HCT116 (cell line): ENCODE measurements at regions not wholly inside any gene's neighbourhood (a gene's known extent, or its start where the extent isn't known, plus 50 kb on each side); places are given as distances from the start of the nearest gene placed in this dataset.
A peak's percentile ranks its signal among the peaks of the same experiment; 100 is the strongest.

Experiments used
- ATAC-seq: fragments of 200-7000 bp; cut with Tn5 transposase; 2 replicates; pipeline ENCODE4 v1.9.1; 2020; ENCODE audit warnings: mild to moderate bottlenecking, moderate library complexity
- BruUV-seq: library from RNA; stranded (reverse); fragments of 400-500 nt; replicated peaks from 2 replicates; lab custom pipeline; 2021; lab: Mats Ljungman, UMichigan
- CTCF ChIA-PET: fragments of 300-600 bp; sonication (Branson Sonifier 250); formaldehyde crosslinking; loops from one replicate; lab custom pipeline; 2021; ENCODE audit warnings: antibody characterized with exemption; lab: Charles Lee
- POLR2A ChIA-PET: fragments of 300-600, 350-600 bp; sonication (Branson Sonifier 250); formaldehyde crosslinking; loops from one replicate; lab custom pipeline; 2021; ENCODE audit warnings: antibody characterized with exemption; lab: Charles Lee
- RAD21 ChIA-PET, 2 experiments: fragments of 300-600 bp; sonication (Branson Sonifier 250); formaldehyde crosslinking; loops; one replicate each; lab custom pipeline; 2023; ENCODE audit warnings: low total read pairs in 2 of 2; ENCODE audit not compliant: uncharacterized antibody in 2 of 2, unreplicated experiment in 2 of 2, low non-redundant PET in 1 of 2; lab: Charles Lee
- DNase-seq: peaks from one replicate; pipeline ENCODE4 v3.0.0-alpha.2; 2010; ENCODE audit warnings: low read depth, low spot score
- H2AFZ ChIP-seq: fragments of 200-600 bp; shearing (Covaris generic), sonication (generic); 2 replicates; pipeline ENCODE4 v1.6.1; 2017; ENCODE audit warnings: low read depth, mixed run types, mixed read lengths, antibody characterized with exemption, low read length; ENCODE audit not compliant: poor library complexity, severe bottlenecking
- H3K27ac ChIP-seq: 2 replicates; pipeline ENCODE4 v1.5.1; 2012; ENCODE audit warnings: low read depth, low read length
- H3K27me3 ChIP-seq: fragments of 200-600 bp; sonication (generic); 2 replicates; pipeline ENCODE4 v1.6.1; 2016; ENCODE audit warnings: mixed run types, low read length, mixed read lengths; ENCODE audit not compliant: insufficient read depth
- H3K36me3 ChIP-seq, 2 experiments: fragments of 200-500 bp in 1 of 2; fragments of 200-600 bp in 1 of 2; sonication (Bioruptor generic) in 1 of 2; sonication (generic) in 1 of 2; 2 replicates each; pipeline versions ENCODE4 v1.5.1 to v1.6.1; 2014 to 2016; ENCODE audit warnings: low read length in 2 of 2, inconsistent platforms in 1 of 2, mixed read lengths in 1 of 2, mixed run types in 1 of 2; ENCODE audit not compliant: insufficient read depth in 2 of 2, control insufficient read depth in 1 of 2
- H3K4me1 ChIP-seq, 2 experiments: fragments of 200-600 bp in 1 of 2; sonication (generic) in 1 of 2; 2 replicates each; pipeline versions ENCODE4 v1.5.1 to v1.6.1; 2012 to 2017; ENCODE audit warnings: low read length in 2 of 2, inconsistent platforms in 1 of 2, mild to moderate bottlenecking in 1 of 2, mixed read lengths in 1 of 2, mixed run types in 1 of 2, moderate library complexity in 1 of 2; ENCODE audit not compliant: insufficient read depth in 2 of 2, control insufficient read depth in 1 of 2
- H3K4me2 ChIP-seq: fragments of 200-600 bp; sonication (generic); 2 replicates; pipeline ENCODE4 v1.6.1; 2017; ENCODE audit warnings: mixed run types, low read length, mixed read lengths
- H3K4me3 ChIP-seq, 2 experiments: fragments of 200-600 bp in 1 of 2; sonication (generic) in 1 of 2; replicated peaks in 1 of 2; 2 replicates each; pipeline ENCODE4 v1.5.1; 2011 to 2016; ENCODE audit warnings: low read length in 2 of 2, control low read depth in 1 of 2, low read depth in 1 of 2, mild to moderate bottlenecking in 1 of 2, mixed read lengths in 1 of 2, mixed run types in 1 of 2
- H3K79me2 ChIP-seq: fragments of 200-600 bp; sonication (generic); 2 replicates; pipeline ENCODE4 v1.6.1; 2017; ENCODE audit warnings: mild to moderate bottlenecking, mixed run types, low read length, moderate library complexity, mixed read lengths; ENCODE audit not compliant: insufficient read depth
- H3K9ac ChIP-seq: fragments of 200-600 bp; sonication (generic); 2 replicates; pipeline ENCODE4 v1.6.1; 2016; ENCODE audit warnings: low read length, mixed read lengths
- H3K9me2 ChIP-seq: fragments of 200-600 bp; sonication (generic), shearing (Covaris generic); 2 replicates; pipeline ENCODE4 v1.6.1; 2017; ENCODE audit warnings: mixed run types, mild to moderate bottlenecking, moderate library complexity; ENCODE audit not compliant: insufficient read depth
- H3K9me3 ChIP-seq, 2 experiments: fragments of 200-500 bp in 1 of 2; fragments of 200-600 bp in 1 of 2; sonication (Bioruptor generic) in 1 of 2; sonication (generic) in 1 of 2; 2 replicates each; pipeline ENCODE4 v1.6.1; 2014 to 2017; ENCODE audit warnings: low read length in 2 of 2, mixed read lengths in 2 of 2, inconsistent platforms in 1 of 2, low read depth in 1 of 2, mild to moderate bottlenecking in 1 of 2, mixed run types in 1 of 2, moderate library complexity in 1 of 2; ENCODE audit not compliant: control insufficient read depth in 1 of 2, insufficient read depth in 1 of 2
- H4K20me1 ChIP-seq: fragments of 200-600 bp; sonication (generic), shearing (Covaris generic); 2 replicates; pipeline ENCODE4 v1.6.1; 2017; ENCODE audit warnings: mixed run types, mild to moderate bottlenecking, moderate library complexity; ENCODE audit not compliant: insufficient read depth
- ATF3 ChIP-seq: IDR thresholded peaks from 2 replicates; pipeline ENCODE4 v1.6.1; 2012
- CBX3 ChIP-seq: IDR thresholded peaks from 2 replicates; pipeline ENCODE4 v1.6.1; 2012; ENCODE audit warnings: low read depth
- CEBPB ChIP-seq: IDR thresholded peaks from 2 replicates; pipeline ENCODE4 v1.6.1; 2012; ENCODE audit warnings: low read depth
- CTCF ChIP-seq, 3 experiments: fragments of 200-600 bp in 1 of 3; sonication (generic) in 1 of 3; IDR thresholded peaks in 2 of 3; conservative IDR thresholded peaks in 1 of 3; 2 replicates each; pipeline ENCODE4 v1.5.1; 2012 to 2017; ENCODE audit warnings: low read depth in 2 of 3, low read length in 2 of 3, antibody characterized with exemption in 1 of 3, borderline replicate concordance in 1 of 3, control low read depth in 1 of 3, mild to moderate bottlenecking in 1 of 3, mixed read lengths in 1 of 3, mixed run types in 1 of 3, moderate library complexity in 1 of 3; ENCODE audit not compliant: insufficient read depth in 1 of 3
- EGR1 ChIP-seq: IDR thresholded peaks from 2 replicates; pipeline ENCODE4 v1.6.1; 2012; ENCODE audit warnings: low read depth
- ELF1 ChIP-seq: IDR thresholded peaks from 2 replicates; pipeline ENCODE4 v1.6.1; 2012; ENCODE audit warnings: low read depth, borderline replicate concordance
- FOSL1 ChIP-seq: IDR thresholded peaks from 2 replicates; pipeline ENCODE4 v1.6.1; 2012; ENCODE audit warnings: low read depth
- JUND ChIP-seq: IDR thresholded peaks from 2 replicates; pipeline ENCODE4 v1.6.1; 2012
- MAX ChIP-seq: IDR thresholded peaks from 2 replicates; pipeline ENCODE4 v1.6.1; 2012
- POLR2AphosphoS5 ChIP-seq: IDR thresholded peaks from 2 replicates; pipeline ENCODE4 v1.6.1; 2011; ENCODE audit warnings: mild to moderate bottlenecking, low read depth, low read length, moderate library complexity
- RAD21 ChIP-seq: IDR thresholded peaks from 2 replicates; pipeline ENCODE4 v1.6.1; 2012; ENCODE audit warnings: low read depth, mild to moderate bottlenecking
- SRF ChIP-seq: IDR thresholded peaks from 2 replicates; pipeline ENCODE4 v1.6.1; 2012; ENCODE audit warnings: low read depth
- YY1 ChIP-seq: IDR thresholded peaks from 2 replicates; pipeline ENCODE4 v1.6.1; 2011; ENCODE audit warnings: low read length, low read depth, moderate library complexity, mild to moderate bottlenecking; ENCODE audit not compliant: insufficient replicate concordance; ENCODE audit errors: extremely low read depth
- ZNF274 ChIP-seq: fragments of 200-500 bp; sonication (Bioruptor generic); IDR thresholded peaks from 2 replicates; pipeline ENCODE4 v1.6.1; 2014; ENCODE audit warnings: mild to moderate bottlenecking, low read depth, low read length, inconsistent platforms
- intact Hi-C: fragments of 100-400 bp; cut with micrococcal nuclease; formaldehyde crosslinking; loops from 2 replicates; pipeline ENCODE4 v1.10.0; 2022

- no peak for ATAC-seq
- H3K9ac ChIP-seq = no peak overlapping the region
- POLR2A ChIA-PET = no interaction called here
- no peak overlapping the region for H3K27ac ChIP-seq
- TF ChIP-seq ZNF274 (no peak), RAD21 (no peak), YY1 (no peak), ATF3 (no peak), EGR1 (no peak), POLR2AphosphoS5 (no peak), SRF (no peak), FOSL1 (no peak), ELF1 (no peak), CEBPB (no peak), MAX (no peak), JUND (no peak)
- TF ChIP-seq, all 23 proteins: peak for 0
- Histone ChIP-seq H3K4me3 (no peak overlapping the region), H3K4me2 (no peak overlapping the region), H4K20me1 (no peaks in the 10 kb centered on the region), H3K9me2 (no peaks in the 10 kb centered on the region), H2AFZ (no peak overlapping the region), H3K79me2 (no peaks in the 10 kb centered on the region), H3K9me3 (no peaks in the 10 kb centered on the region), H3K36me3 (no peaks in the 10 kb centered on the region), H3K27me3 (peaks cover 24% of the 10 kb centered on the region), H3K4me1 (no peaks in the 10 kb centered on the region)
- ChIA-PET RAD21 (no interaction called here), CTCF (no interaction called here)
- DNase-seq = no peak
- no TSS peak for BruUV-seq
- intact Hi-C loops = no loop called here
Measured at GRCh38 chr6:71040841-71041240, 84.0 kb upstream of the B3GAT2 start.

- H3K9ac ChIP-seq = no peak overlapping the region
- ChIA-PET CTCF (interaction anchor here (0.9 kb wide), 1 partner anchor 22 kb away, joined by 4 read pairs; no protein-coding TSS in a partner anchor), RAD21 (no interaction called here), POLR2A (no interaction called here)
- H3K9me3 ChIP-seq = no peaks in the 10 kb centered on the region
- no TSS peak for BruUV-seq
- H3K79me2 ChIP-seq = no peaks in the 10 kb centered on the region
- intact Hi-C loops = no loop called here
- no peaks in the 10 kb centered on the region for H3K36me3 ChIP-seq
- no peak overlapping the region for H3K4me2 ChIP-seq
- H3K9me2 ChIP-seq = no peaks in the 10 kb centered on the region
- H3K27ac ChIP-seq = no peak overlapping the region
- peaks cover 19% of the 10 kb centered on the region for H3K27me3 ChIP-seq
- H4K20me1 ChIP-seq = no peaks in the 10 kb centered on the region
- no peaks in the 10 kb centered on the region for H3K4me1 ChIP-seq
- DNase-seq = no peak
- TF ChIP-seq CTCF (IDR thresholded peaks at IDR 0.05 in 2 of 3, conservative IDR thresholded peaks at IDR 0.05 in 1 of 3; ENCODE audit: borderline replicate concordance in 1 of 3, insufficient read depth in 1 of 3, low read depth in 2 of 3, low read length in 2 of 3) (peak in 1 of 3 experiments; percentile 16; a peak in 1 of 6 replicates), CBX3 (no peak), RAD21 (no peak), JUND (no peak)
- H3K4me3 ChIP-seq = no peak overlapping the region
- peak; percentile 74 for ATAC-seq
- no peak overlapping the region for H2AFZ ChIP-seq
Measured at GRCh38 chr6:71043902-71044301, 87.0 kb upstream of the B3GAT2 start.
